ENCODE measurements at regions not wholly inside any gene's neighbourhood (a gene's known extent, or its start where the extent isn't known, plus 50 kb on each side); places are given as distances from the start of the nearest gene placed in this dataset.

GRCh38 chr22:49673048-49673447, 154.6 kb downstream of the BRD1 start:
- H3K27me3 ChIP-seq (ENCODE audit: control insufficient read depth, insufficient read depth, low read length), result peaks cover 9% of the 10 kb centered on the region
- ATAC-seq, result no peak
- intact Hi-C loops (cut with micrococcal nuclease; ENCODE audit: unreplicated experiment) (no loop called here), in situ Hi-C loops (cut with HindIII; ENCODE audit: low pct_unique_long_range_greater_than_20kb, low sequenced_read_pairs) (no loop called here)
- no peaks in the 10 kb centered on the region for H3K9me3 ChIP-seq (ENCODE audit: control insufficient read depth, insufficient read depth, low read depth, low read length)
- ChIA-PET CTCF (no interaction called here), POLR2A (no interaction called here)
- H3K4me1 ChIP-seq (ENCODE audit: control insufficient read depth, insufficient read depth, low read length), result no peaks in the 10 kb centered on the region
- DNase-seq (ENCODE audit: low read depth, low spot score), result no peak
- BruUV-seq (replicated peaks), result no TSS peak
- no peak overlapping the region for H3K27ac ChIP-seq (ENCODE audit: low read length)
- H3K36me3 ChIP-seq (ENCODE audit: control insufficient read depth, insufficient read depth, low read length), result no peaks in the 10 kb centered on the region
- H3K4me3 ChIP-seq (ENCODE audit: low read depth in 2 of 2, low read length in 2 of 2), result no peak overlapping the region
- no peak for TF ChIP-seq REST (IDR thresholded peaks at IDR 0.05; ENCODE audit: insufficient read depth in 1 of 2, low read depth in 2 of 2, low read length in 1 of 2)
- TF ChIP-seq CTCF (IDR thresholded peaks at IDR 0.05), result no peak
- no peak for TF ChIP-seq POLR2AphosphoS5 (IDR thresholded peaks at IDR 0.05; ENCODE audit: low read depth, low read length)
- no peak for TF ChIP-seq SIN3A (IDR thresholded peaks at IDR 0.05; ENCODE audit: borderline replicate concordance, insufficient read depth, low read depth, low read length)
- TF ChIP-seq TCF7L2 (IDR thresholded peaks at IDR 0.05; ENCODE audit: low read depth, low read length), result no peak

- CTCF ChIA-PET, result no interaction called here
- in situ Hi-C loops (cut with HindIII; ENCODE audit: low pct_unique_long_range_greater_than_20kb, low sequenced_read_pairs), result no loop called here
- intact Hi-C loops (cut with micrococcal nuclease; ENCODE audit: unreplicated experiment), result no loop called here
Measured at GRCh38 chr22:49672014-49672516, 155.6 kb downstream of the BRD1 start.

More at GRCh38 chr22:49672014-49672516, 155.6 kb downstream of the BRD1 start:
- Histone ChIP-seq H3K27ac (ENCODE audit: low read length) (no peak overlapping the region), H3K4me3 (ENCODE audit: low read depth in 2 of 2, low read length in 2 of 2) (no peak overlapping the region), H3K4me1 (ENCODE audit: control insufficient read depth, insufficient read depth, low read length) (no peaks in the 10 kb centered on the region), H3K27me3 (ENCODE audit: control insufficient read depth, insufficient read depth, low read length) (peaks cover 9% of the 10 kb centered on the region), H3K36me3 (ENCODE audit: control insufficient read depth, insufficient read depth, low read length) (no peaks in the 10 kb centered on the region), H3K9me3 (ENCODE audit: control insufficient read depth, insufficient read depth, low read depth, low read length) (no peaks in the 10 kb centered on the region)
- no TSS peak for BruUV-seq (replicated peaks)
- TF ChIP-seq CTCF (IDR thresholded peaks at IDR 0.05) (no peak), POLR2AphosphoS5 (IDR thresholded peaks at IDR 0.05; ENCODE audit: low read depth, low read length) (no peak), TCF7L2 (IDR thresholded peaks at IDR 0.05; ENCODE audit: low read depth, low read length) (no peak), REST (IDR thresholded peaks at IDR 0.05; ENCODE audit: insufficient read depth in 1 of 2, low read depth in 2 of 2, low read length in 1 of 2) (no peak), SIN3A (IDR thresholded peaks at IDR 0.05; ENCODE audit: borderline replicate concordance, insufficient read depth, low read depth, low read length) (no peak)
- ATAC-seq (no peak), DNase-seq (ENCODE audit: low read depth, low spot score) (no peak)
- POLR2A ChIA-PET, result no interaction called here

All from Panc1 (cell line).